Activated CD4-positive, alpha-beta T cell treated with anti-CD3 and anti-CD28 coated beads for 48 hours (primary cell): ENCODE measurements at regions not wholly inside any gene's neighbourhood (a gene's known extent, or its start where the extent isn't known, plus 50 kb on each side); places are given as distances from the start of the nearest gene placed in this dataset.

Experiments
- DNase-seq: peaks from one replicate; pipeline ENCODE4 v3.0.0-alpha.2; 2020

GRCh38 chr2:122238006-122238559 is 482.6 kb downstream of the TSN start:
- DNase-seq, result no peak

- no peak for DNase-seq
Measured at GRCh38 chr2:122239440-122239839, 484.0 kb downstream of the TSN start.

DNA sequence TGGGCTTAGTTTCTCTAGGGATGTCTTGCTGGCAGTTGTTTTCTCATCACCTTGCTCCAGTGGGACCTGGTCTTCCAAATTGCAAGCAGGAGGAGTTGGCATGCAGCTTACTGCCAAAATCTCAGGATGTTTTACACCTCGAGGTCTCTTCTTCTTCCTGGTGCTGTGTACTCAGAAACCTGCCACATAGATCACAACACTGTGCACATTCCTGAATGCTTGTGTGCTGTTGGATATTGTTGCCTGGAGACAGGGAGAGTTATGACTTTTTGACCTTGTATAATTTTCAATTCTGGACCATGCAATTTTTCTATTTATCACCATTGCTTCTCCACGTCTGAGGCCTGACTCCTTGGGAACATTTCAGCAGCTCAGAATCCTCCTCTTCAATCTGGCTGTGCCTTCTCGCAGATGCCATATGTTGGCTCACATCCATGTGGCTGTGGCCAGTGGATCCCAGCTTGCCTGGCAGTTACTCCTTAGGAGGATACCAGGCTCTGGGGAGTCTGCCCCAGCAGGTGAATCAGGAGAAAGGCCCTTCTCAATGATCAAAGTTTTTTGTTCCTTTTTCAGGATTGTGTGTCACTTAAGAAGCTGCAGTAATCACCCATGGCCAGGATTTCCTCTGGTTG is 489.3 kb downstream of the TSN start:
- no peak for DNase-seq

- DNase-seq, result no peak
Measured at GRCh38 chr2:122249673-122250072, 494.2 kb downstream of the TSN start.

- no peak for DNase-seq
Measured at GRCh38 chr2:122251158-122251557, 495.7 kb downstream of the TSN start.

DNA sequence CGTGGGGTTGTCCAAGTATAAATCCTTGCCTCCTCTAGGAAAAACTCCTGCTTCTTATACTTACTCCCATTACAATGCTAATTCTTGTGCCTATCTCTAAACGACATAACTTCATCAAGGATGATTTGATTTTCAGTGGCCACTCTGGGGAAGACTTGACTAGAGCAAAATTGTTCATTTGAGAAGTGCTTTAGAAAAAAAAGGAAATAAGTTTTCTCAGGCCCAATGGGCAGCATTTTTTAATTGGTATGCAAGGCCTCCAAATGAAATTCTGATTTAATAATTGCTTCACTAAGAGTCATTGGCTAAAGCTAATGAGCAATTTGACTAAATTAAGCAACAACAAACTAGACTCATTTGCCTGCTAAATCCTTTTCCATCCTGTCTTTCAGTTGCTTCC is 496.1 kb downstream of the TSN start:
- DNase-seq, result no peak

GRCh38 chr2:122255924-122256323 is 500.5 kb downstream of the TSN start:
- DNase-seq, result no peak

DNA sequence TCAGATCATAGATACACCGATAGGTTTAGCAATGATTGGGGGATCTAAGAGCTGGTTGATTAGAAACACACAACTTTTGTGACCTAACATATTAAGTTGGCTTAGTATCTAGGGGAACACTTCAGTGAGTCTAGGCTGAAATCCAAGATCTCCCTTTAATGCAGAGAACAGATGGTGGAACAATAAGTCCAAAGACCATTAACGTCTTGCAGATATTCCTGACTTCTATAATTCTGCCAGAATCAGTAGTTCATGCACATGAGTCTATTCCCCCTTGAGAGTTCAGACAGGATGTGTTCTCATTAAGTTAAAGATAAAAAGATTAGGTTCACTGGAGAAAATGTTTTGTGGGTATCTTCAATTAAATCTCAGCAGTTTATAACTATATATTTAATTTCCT is 506.5 kb downstream of the TSN start:
- DNase-seq, result no peak

DNA sequence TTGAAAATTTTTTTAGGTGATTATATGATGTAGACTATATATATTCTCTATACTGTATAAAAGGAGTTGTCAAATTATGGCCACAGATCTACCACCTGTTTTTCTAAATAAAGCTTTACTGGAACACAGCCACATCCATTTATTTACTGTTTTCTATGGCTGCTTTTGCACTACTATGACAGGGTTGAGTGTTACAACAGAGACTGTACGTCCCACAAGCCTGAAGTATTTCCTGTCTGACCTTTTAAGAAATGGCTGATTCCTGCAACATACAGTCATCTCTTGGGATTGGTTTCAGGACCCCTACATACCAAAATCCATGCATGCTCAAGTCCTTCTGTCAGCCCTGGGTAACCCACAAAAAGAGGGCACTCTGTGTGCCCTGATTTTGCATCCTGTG is 508.3 kb downstream of the TSN start:
- DNase-seq, result no peak

GRCh38 chr2:122266636-122267035 is 511.2 kb downstream of the TSN start:
- no peak for DNase-seq

GRCh38 chr2:122267947-122268346 is 512.5 kb downstream of the TSN start:
- no peak for DNase-seq

DNA sequence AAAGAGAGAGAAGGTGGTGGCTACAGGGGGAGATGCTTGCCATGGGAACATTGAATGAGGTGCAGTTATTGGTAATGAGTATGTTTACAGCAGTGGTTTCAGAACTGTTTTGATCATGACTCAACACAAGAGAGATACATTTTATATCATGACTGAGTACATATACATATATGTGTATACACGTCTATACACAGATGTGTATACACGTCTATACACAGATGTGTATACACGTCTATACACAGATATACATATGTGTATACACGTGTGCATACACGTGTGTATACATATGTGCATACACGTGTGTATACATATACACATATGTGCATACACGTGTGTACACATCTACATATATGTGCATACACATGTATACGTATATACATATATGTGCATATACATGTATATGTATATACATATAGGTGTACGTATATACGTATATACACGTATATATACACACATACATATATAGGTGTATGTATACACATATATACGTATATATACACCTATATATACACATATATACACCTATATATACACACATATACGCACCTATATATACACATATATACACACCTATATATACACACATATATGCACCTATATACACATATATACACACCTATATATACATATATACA is 518.5 kb downstream of the TSN start:
- DNase-seq, result no peak

- no peak for DNase-seq
Measured at GRCh38 chr2:122277956-122278355, 522.5 kb downstream of the TSN start.

DNA sequence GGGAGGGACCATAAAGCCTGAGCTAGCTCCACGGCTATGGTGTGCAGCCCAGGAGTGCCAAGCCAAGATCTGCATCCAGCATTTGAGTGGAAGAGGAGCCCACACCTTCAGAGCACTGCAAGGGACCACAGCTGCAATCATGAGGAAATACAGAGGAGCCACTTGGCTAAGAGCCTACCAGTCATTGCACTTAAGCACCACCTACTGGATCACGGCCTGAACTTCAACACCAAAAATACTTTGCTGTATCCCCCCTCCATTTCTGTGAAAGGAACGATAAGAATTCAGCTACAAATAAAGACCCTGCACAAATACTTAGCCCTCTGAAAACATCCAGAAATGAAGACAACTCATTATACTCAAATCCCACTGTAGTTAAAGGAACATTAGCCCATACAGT is 545.3 kb downstream of the TSN start:
- DNase-seq, result no peak

DNA sequence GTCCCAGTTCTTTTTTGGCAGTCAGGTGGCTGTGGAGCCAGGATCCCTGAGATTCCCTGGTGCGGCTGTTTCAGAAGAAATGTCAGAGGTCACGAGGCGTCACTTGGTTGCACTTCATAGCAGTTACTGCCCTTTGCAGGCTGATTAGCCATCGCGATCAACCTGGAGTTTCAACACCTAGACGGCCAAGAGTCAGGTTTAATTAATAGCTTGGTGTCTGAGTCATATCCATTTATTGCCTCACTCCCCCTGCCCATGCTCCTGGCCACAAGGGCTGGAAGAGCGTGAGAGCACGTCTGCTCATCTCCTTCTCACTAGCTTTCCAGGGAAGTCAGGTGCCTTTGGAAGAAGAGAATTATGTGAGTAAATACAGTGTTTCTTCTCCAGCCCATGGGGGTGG is 552.3 kb downstream of the TSN start:
- no peak for DNase-seq

- no peak for DNase-seq
Measured at GRCh38 chr2:122315306-122315705, 559.9 kb downstream of the TSN start.

GRCh38 chr2:122319539-122320132 is 564.2 kb downstream of the TSN start:
- DNase-seq, result no peak

GRCh38 chr2:122322815-122323214 is 567.4 kb downstream of the TSN start:
- DNase-seq, result no peak

GRCh38 chr2:122323927-122324326 is 568.5 kb downstream of the TSN start:
- DNase-seq, result no peak

- DNase-seq, result no peak
Measured at GRCh38 chr2:122326471-122326870, 571.0 kb downstream of the TSN start.

- no peak for DNase-seq
Measured at GRCh38 chr2:122328816-122329215, 573.4 kb downstream of the TSN start.

DNA sequence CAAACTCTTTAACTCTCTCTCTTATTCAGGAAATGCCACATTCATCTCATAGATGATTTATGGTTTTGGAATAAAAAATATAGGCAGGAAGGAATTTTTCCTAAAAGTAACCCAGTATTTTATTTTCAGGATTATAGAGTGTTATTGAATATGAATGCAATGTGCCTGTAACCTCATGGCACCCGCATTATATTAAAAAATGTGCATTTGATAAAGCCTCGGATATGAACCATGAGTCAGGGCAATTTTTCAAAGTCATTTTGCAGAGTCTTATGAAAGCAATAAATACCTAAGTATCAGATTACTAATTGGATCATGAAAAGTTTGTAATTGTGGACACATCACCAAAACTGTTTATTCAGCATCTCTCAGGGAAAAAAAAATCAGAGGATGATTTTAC is 573.8 kb downstream of the TSN start:
- no peak for DNase-seq

- no peak for DNase-seq
Measured at GRCh38 chr2:122333932-122334331, 578.5 kb downstream of the TSN start.

- DNase-seq, result no peak
Measured at GRCh38 chr2:122338000-122338399, 582.5 kb downstream of the TSN start.
